GM19452 (cell line): ENCODE measurements at regions not wholly inside any gene's neighbourhood (a gene's known extent, or its start where the extent isn't known, plus 50 kb on each side); places are given as distances from the start of the nearest gene placed in this dataset.

ENCODE experiments used
- ATAC-seq: cut with Tn5 transposase; IDR thresholded peaks from one replicate; pipeline ENCODE4 v1.9.1; 2021; ENCODE audit not compliant: unreplicated experiment

DNA sequence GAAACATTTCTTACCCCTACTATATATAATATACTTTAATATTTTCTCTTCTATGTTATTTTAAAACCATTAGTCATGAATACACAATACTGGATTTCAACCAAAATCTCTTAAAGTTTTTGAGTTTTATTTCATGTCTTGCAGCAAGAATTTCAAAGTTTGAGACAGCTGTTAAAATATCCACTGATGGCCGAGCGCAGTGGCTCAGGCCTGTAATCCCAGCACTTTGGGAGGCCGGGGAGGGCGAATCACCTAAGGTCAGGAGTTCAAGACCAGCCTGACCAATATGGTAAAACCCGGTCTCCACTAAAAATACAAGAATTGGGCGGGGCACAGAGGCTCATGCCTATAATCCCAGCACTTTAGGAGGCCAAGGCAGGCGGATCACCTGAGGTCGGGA, 59.7 kb upstream of the DAPK1 start:
- no peak for ATAC-seq

DNA sequence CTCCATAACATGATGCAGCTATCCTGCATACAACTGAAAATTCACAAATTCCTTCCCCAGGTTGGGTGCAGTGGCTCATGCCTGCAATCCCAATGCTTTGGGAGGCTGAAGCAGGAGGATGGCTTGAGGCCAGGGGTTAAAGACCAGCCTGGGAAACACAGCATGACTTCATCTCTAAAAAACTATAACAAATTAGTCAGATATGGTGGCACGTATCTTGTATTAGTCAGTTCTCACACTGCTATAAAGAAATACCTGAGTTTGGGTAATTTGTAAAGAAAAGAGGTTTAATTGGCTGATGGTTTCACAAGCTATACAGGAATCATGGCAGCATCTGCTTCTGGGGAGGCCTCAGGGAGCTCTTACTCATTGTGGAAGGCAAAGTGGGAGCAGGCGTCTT, 56.4 kb upstream of the DAPK1 start:
- ATAC-seq, result no peak

DNA sequence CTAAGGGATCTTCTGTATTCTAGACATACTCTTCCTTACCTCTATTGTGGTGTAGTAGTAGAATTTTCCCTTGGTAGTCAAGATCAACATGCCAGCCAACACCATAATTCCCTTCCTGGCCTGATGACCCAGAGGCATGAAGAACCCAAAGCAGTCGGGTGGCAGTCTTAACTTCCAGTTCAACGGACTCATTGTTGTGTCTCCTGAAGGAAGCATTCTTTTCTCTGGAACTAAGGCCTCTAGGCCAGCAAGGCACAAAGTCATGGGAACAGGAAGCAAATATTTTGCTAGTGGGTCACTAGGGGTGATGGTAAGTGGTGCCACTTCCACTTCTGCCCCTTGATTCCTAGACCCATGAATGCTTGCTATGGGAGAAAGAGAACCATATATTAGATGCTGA, 55.2 kb upstream of the DAPK1 start:
- ATAC-seq, result no peak

DNA sequence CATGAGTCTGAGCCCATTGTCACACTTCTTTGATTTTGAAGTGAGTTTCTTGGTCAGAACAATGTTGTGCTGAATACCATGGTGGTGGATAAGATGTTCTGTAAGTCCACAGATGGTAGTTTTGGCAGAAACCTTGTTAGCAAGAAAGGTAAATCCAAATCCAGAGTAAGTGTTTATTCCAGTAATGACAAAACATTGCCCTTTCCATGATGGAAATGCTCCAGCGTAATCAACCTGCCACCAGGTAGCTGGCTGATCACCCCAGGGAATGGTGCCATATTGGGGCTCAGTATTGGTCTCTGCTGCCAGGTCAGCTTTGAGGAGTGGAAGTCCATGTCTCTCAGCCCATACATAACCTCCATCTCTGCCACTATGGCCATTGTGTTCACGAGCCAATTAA, 54.7 kb upstream of the DAPK1 start:
- no peak for ATAC-seq

DNA sequence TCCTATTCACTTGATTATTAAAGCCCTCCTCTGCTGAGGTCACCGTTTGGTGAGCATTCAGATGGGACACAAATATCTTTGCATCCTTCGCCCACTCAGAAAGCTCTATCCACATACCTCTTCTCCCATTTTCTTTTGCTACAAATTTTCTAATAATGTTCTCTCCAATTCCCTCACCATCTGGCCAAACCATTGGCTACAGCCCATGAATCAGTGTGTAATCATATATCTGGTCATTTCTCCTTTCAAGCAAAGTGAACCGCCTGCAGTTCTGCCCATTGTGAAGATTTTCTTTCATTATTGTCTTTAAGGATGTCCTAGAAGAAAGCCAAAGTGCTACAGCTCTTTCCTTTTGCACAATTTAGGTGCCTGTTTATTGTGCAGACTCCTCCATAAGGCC, 54.2 kb upstream of the DAPK1 start:
- ATAC-seq, result no peak

DNA sequence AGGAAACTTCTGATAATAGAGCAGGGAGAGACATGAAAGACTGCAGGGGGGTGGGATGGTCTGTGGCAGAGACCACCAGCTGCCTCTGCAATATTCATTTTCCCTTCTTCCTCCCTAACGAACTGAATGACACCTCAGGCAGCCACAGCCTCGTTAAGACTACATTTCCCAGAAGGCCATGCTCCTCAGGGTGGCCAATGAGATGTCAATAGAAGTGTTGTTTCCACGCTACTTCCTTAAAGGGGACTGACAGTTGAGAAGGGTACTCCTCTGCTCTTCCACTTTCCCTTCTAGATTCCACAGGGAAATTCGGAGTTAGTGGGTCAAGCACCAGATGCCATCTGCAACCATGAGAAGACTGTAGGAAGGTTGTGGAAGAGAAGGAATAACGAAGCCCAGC, 52.0 kb upstream of the DAPK1 start:
- no peak for ATAC-seq

DNA sequence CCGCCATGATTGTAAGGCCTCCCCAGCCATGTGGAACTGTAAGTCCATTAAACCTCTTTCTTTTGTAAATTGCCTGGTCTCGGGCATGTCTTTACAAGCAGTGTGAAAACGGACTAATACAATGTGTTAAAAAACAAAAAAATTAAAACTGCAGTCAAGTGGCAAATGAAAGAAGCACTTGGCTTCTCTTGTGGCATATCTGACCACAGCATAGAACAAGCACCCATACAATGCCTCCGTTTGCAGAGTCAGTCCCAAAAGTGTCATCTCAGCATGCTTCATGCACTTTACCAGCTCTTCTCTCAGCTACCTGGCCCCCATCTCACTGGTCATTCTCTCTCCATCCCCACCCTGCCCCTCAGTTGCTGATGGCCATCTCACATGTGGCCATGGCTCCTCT, 51.1 kb upstream of the DAPK1 start:
- no peak for ATAC-seq

DNA sequence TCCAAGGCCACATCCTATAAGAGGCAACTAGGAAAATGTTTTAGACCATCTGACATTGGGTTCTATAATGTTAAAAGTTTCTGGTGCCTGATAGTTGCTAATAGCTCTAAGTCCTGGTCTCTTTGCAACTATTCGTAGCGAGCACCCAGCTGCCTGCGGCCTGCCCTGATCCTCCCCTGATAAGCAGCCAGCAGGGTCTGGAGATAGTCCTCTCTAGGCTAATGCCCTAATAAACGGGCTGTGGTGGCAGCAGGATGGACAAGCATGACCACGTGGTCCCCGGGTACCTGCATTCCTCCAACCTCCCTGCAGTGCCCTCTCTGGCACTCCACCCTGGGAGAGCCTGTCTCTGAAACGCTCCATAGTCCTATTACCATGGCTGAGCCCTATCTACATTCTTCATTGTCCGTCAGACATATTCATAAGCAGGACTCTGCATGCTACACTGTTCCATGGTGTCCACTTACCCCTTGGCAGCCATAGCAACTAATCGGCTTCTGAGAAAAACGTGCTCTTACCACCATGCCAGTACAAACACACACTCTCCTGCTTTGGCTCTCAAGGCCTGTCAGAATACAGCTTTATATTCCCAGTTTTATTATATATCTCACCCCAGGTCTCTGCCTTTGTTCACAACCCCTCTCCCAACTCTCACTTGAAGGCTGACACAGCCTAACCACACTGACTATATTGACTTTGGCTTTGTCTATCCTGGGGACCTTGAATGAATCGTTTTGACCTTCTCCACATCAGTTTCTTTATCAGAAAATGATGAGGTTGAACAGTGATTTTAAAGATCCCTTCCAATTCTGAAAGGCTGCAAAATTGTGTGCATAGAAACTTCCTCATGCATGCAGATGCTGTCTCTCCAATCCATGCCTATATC, 49.9 kb upstream of the DAPK1 start:
- no peak for ATAC-seq
